ENCODE measurements at regions not wholly inside any gene's neighbourhood (a gene's known extent, or its start where the extent isn't known, plus 50 kb on each side); places are given as distances from the start of the nearest gene placed in this dataset.
A peak's percentile ranks its signal among the peaks of the same experiment; 100 is the strongest.
"Not testable (repeated sequence)": the region's sequence is repeated elsewhere in the genome, so short reads cannot be mapped to it uniquely, and the experiment has no call there.

GRCh38 chr5:82873452-82873851, 203.7 kb downstream of the TMEM167A start (continued):
- TF ChIP-seq ZNF142 (CRISPR knock-in tag; IDR thresholded peaks at IDR 0.05) (no peak), ZEB1 (IDR thresholded peaks at IDR 0.05; ENCODE audit: insufficient replicate concordance, low read depth) (no peak), MED13 (CRISPR knock-in tag; IDR thresholded peaks at IDR 0.05) (no peak)

DNA sequence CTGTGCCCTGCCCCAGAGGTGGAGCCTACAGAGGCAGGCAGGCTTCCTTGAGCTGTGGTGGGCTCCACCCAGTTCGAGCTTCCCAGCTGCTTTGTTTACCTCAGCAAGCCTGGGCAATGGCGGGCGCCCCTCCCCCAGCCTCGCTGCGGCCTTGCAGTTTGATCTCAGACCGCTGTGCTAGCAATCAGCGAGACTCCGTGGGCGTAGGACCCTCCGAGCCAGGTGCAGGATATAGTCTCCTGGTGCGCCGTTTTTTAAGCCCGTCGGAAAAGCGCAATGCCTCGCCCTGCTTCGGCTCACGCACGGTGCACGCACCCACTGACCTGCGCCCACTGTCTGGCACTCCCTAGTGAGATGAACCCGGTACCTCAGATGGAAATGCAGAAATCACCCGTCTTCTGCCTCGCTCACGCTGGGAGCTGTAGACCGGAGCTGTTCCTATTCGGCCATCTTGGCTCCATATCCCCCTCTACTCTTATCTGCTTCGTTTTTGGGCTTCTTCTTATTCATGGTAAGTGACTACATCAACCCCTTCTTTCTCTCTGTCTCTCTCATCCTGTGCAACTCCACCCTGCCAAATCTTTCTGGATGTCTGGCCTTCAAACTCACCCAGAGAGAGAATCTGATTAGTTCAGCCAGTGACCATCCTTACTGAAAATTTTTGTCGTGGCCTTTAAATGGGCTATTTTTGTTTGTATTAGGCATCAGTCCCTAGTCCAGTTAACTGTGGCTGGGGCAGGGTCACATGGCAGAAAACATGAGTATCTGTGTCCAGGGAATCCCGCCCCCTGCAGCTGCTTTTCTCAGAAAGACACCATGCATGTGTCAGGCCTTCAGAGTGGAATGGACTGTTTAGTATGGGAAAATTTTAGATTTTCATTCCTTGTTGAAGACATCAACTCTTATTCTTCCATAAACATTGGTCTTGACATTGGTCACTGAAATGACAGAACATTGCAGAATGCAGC, 204.6 kb downstream of the TMEM167A start:
- WGBS (ENCODE audit: low lambda C conversion rate): 54% methylated on average over 8 of the region's 30 CpGs
- Histone ChIP-seq H3K4me1 (ENCODE audit: insufficient read depth, low read length) (peaks cover 10% of the 10 kb centered on the region), H3K4me3 (replicated peaks in 1 of 3; ENCODE audit: insufficient read depth in 1 of 3, low read depth in 2 of 3, low read length in 3 of 3) (0 out of 6 replicates have a peak overlapping the region, but pooled peaks of 1 of the 3 experiments have one; percentile 4), H3K4me2 (ENCODE audit: low read depth, low read length) (peak overlapping the region; percentile 13; the same call in 1 of the 2 replicates)
- H3K9me3 ChIP-seq (ENCODE audit: low read length); FAIRE-seq; intact Hi-C loops (cut with micrococcal nuclease; ENCODE audit: unreplicated experiment); H3K9ac ChIP-seq (ENCODE audit: insufficient read depth, low read depth, low read length); BruUV-seq (replicated peaks); POLR2A ChIA-PET; H3K36me3 ChIP-seq (replicated peaks in 1 of 2; ENCODE audit: control insufficient read depth in 1 of 2, insufficient read depth in 2 of 2, low read length in 2 of 2); in situ Hi-C loops (cut with HindIII; ENCODE audit: extremely low pct_ligation_motif_present, low pct_unique_long_range_greater_than_20kb); H3K27ac ChIP-seq (ENCODE audit: extremely low read length, insufficient read depth, low read length); H2AFZ ChIP-seq (ENCODE audit: low read length); H3K79me2 ChIP-seq (ENCODE audit: insufficient read depth, low read length); H4K20me1 ChIP-seq (ENCODE audit: insufficient read depth, low read length); H3K27me3 ChIP-seq (ENCODE audit: control insufficient read depth in 1 of 2, insufficient read depth in 2 of 2, low read length in 2 of 2); CTCF ChIA-PET (ENCODE audit: low intra/inter-chr PET ratio, low total read pairs); TF ChIP-seq FOXA1 (IDR thresholded peaks at IDR 0.05): not testable (repeated sequence)
- peak; percentile 90 for ATAC-seq
- peak; percentile 18 for DNase-seq (ENCODE audit: low spot score)
- TF ChIP-seq ZNF563 (CRISPR knock-in tag; IDR thresholded peaks at IDR 0.05): 0 out of 2 replicates have a peak, but pooled peaks have one; percentile 23
- TF ChIP-seq FOXA1 (CRISPR knock-in tag; IDR thresholded peaks at IDR 0.05): peak; percentile 35; the same call in 1 of the 2 replicates
- 0 out of 2 replicates have a peak, but pooled peaks have one; percentile 16 for TF ChIP-seq MAX (IDR thresholded peaks at IDR 0.05)
- TF ChIP-seq, protein P1, sequence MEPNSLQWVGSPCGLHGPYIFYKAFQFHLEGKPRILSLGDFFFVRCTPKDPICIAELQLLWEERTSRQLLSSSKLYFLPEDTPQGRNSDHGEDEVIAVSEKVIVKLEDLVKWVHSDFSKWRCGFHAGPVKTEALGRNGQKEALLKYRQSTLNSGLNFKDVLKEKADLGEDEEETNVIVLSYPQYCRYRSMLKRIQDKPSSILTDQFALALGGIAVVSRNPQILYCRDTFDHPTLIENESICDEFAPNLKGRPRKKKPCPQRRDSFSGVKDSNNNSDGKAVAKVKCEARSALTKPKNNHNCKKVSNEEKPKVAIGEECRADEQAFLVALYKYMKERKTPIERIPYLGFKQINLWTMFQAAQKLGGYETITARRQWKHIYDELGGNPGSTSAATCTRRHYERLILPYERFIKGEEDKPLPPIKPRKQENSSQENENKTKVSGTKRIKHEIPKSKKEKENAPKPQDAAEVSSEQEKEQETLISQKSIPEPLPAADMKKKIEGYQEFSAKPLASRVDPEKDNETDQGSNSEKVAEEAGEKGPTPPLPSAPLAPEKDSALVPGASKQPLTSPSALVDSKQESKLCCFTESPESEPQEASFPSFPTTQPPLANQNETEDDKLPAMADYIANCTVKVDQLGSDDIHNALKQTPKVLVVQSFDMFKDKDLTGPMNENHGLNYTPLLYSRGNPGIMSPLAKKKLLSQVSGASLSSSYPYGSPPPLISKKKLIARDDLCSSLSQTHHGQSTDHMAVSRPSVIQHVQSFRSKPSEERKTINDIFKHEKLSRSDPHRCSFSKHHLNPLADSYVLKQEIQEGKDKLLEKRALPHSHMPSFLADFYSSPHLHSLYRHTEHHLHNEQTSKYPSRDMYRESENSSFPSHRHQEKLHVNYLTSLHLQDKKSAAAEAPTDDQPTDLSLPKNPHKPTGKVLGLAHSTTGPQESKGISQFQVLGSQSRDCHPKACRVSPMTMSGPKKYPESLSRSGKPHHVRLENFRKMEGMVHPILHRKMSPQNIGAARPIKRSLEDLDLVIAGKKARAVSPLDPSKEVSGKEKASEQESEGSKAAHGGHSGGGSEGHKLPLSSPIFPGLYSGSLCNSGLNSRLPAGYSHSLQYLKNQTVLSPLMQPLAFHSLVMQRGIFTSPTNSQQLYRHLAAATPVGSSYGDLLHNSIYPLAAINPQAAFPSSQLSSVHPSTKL (CRISPR knock-in tag; IDR thresholded peaks at IDR 0.05): 0 out of 2 replicates have a peak, but pooled peaks have one; percentile 7
- TF ChIP-seq HOXA3 (CRISPR knock-in tag; IDR thresholded peaks at IDR 0.05): peak; percentile 40; the same call in 1 of the 2 replicates

Measured in HepG2 (cell line).